H1 (cell line): ENCODE measurements at regions not wholly inside any gene's neighbourhood (a gene's known extent, or its start where the extent isn't known, plus 50 kb on each side); places are given as distances from the start of the nearest gene placed in this dataset.

Experiments
- CTCF ChIA-PET: fragments of 300-600 bp; sonication (Branson Sonifier 250); formaldehyde crosslinking; loops from one replicate; lab custom pipeline; 2021; ENCODE audit not compliant: partially characterized antibody; lab: Charles Lee
- POLR2A ChIA-PET: fragments of 300-600 bp; sonication (Branson Sonifier 250); formaldehyde crosslinking; loops from one replicate; lab custom pipeline; 2021; ENCODE audit warnings: inconsistent platforms; ENCODE audit not compliant: partially characterized antibody; lab: Charles Lee
- DNase-seq, 2 experiments: peaks; one replicate each; pipeline versions ENCODE4 v3.0.0 to v3.0.0-alpha.2; 2010 to 2022; ENCODE audit warnings: low spot score in 2 of 2, low read depth in 1 of 2, mixed read lengths in 1 of 2
- FAIRE-seq: peaks from 2 replicates; lab custom pipeline; 2011; peaks lifted over from hg19 to GRCh38; lab: Jason Lieb, UNC
- H2AFZ ChIP-seq: 2 replicates; pipeline ENCODE4 v1.8.1; 2012; ENCODE audit warnings: low read length, inconsistent platforms
- H2AK5ac ChIP-seq: 2 replicates; pipeline ENCODE4 v1.6.1; 2013; ENCODE audit warnings: low read depth, low read length
- H2BK120ac ChIP-seq: replicated peaks from 2 replicates; pipeline ENCODE3; 2013; ENCODE audit warnings: low read depth, low read length, inconsistent platforms
- H2BK12ac ChIP-seq: 2 replicates; pipeline ENCODE4 v1.6.1; 2013; ENCODE audit warnings: low read depth, low read length
- H2BK15ac ChIP-seq: 2 replicates; pipeline ENCODE4 v1.6.1; 2013; ENCODE audit warnings: low read length
- H2BK20ac ChIP-seq: 2 replicates; pipeline ENCODE4 v1.6.1; 2013; ENCODE audit warnings: low read length
- H2BK5ac ChIP-seq: 2 replicates; pipeline ENCODE4 v1.6.1; 2013; ENCODE audit warnings: low read depth, low read length
- H3K14ac ChIP-seq: 2 replicates; pipeline ENCODE4 v1.6.1; 2013; ENCODE audit warnings: inconsistent platforms; ENCODE audit not compliant: insufficient read length
- H3K18ac ChIP-seq: 2 replicates; pipeline ENCODE4 v1.6.1; 2013; ENCODE audit warnings: low read length; ENCODE audit errors: extremely low read depth
- H3K23ac ChIP-seq: 2 replicates; pipeline ENCODE4 v1.6.1; 2013; ENCODE audit warnings: inconsistent platforms; ENCODE audit not compliant: insufficient read length
- H3K23me2 ChIP-seq: 2 replicates; pipeline ENCODE4 v1.6.1; 2013; ENCODE audit warnings: low read depth, low read length
- H3K27ac ChIP-seq: 2 replicates; pipeline ENCODE4 v1.6.1; 2011; ENCODE audit warnings: low read depth, low read length, inconsistent platforms
- H3K27me3 ChIP-seq, 4 experiments: replicated peaks in 1 of 4; 1 replicate in 1 of 4; 2 replicates in 3 of 4; pipeline versions ENCODE4 v1.6.1 to v1.8.1; 2011 to 2013; ENCODE audit warnings: low read length in 3 of 4, mild to moderate bottlenecking in 3 of 4, inconsistent platforms in 2 of 4, mixed read lengths in 2 of 4, moderate library complexity in 1 of 4; ENCODE audit not compliant: control insufficient read depth in 3 of 4, insufficient read depth in 3 of 4; ENCODE audit errors: extremely low read depth in 1 of 4
- H3K36me3 ChIP-seq, 4 experiments: 2 replicates each; pipeline versions ENCODE4 v1.6.1 to v1.8.1; 2011 to 2013; ENCODE audit warnings: mild to moderate bottlenecking in 4 of 4, low read length in 3 of 4, moderate library complexity in 2 of 4, control low read depth in 1 of 4, inconsistent platforms in 1 of 4; ENCODE audit not compliant: insufficient read depth in 4 of 4, control insufficient read depth in 2 of 4
- H3K4ac ChIP-seq: replicated peaks from 2 replicates; pipeline ENCODE3; 2013; ENCODE audit warnings: low read length, low read depth, mixed read lengths, inconsistent platforms; ENCODE audit not compliant: insufficient read length
- H3K4me1 ChIP-seq, 4 experiments: replicated peaks in 1 of 4; 1 replicate in 1 of 4; 2 replicates in 3 of 4; pipeline versions ENCODE4 v1.6.1 to v1.8.1; 2011 to 2013; ENCODE audit warnings: low read length in 3 of 4, inconsistent platforms in 2 of 4, mixed read lengths in 1 of 4; ENCODE audit not compliant: insufficient read depth in 4 of 4, control insufficient read depth in 3 of 4
- H3K4me2 ChIP-seq, 2 experiments: 2 replicates each; pipeline versions ENCODE4 v1.6.1 to v1.8.1; 2011 to 2013; ENCODE audit warnings: low read depth in 2 of 2, low read length in 2 of 2, control low read depth in 1 of 2, inconsistent platforms in 1 of 2, mild to moderate bottlenecking in 1 of 2; ENCODE audit not compliant: insufficient read depth in 1 of 2
- H3K4me3 ChIP-seq, 4 experiments: fragments of 200-600, 300-600 bp in 1 of 4; sonication (generic), shearing (Covaris generic), sonication (Bioruptor Twin) in 1 of 4; 2 replicates each; pipeline versions ENCODE4 v1.5.1 to v1.8.1; 2011 to 2016; ENCODE audit warnings: low read length in 4 of 4, low read depth in 3 of 4, control low read depth in 2 of 4, inconsistent platforms in 2 of 4, mild to moderate bottlenecking in 2 of 4, mixed read lengths in 1 of 4, moderate library complexity in 1 of 4; ENCODE audit not compliant: insufficient read depth in 2 of 4; ENCODE audit errors: extremely low read depth in 1 of 4
- H3K56ac ChIP-seq: replicated peaks from 2 replicates; pipeline ENCODE3; 2013; ENCODE audit warnings: low read depth, mild to moderate bottlenecking, mixed read lengths, low read length, inconsistent platforms; ENCODE audit not compliant: insufficient read length
- H3K79me1 ChIP-seq: 2 replicates; pipeline ENCODE4 v1.6.1; 2013; ENCODE audit warnings: low read depth, low read length, control low read depth
- H3K79me2 ChIP-seq, 2 experiments: 2 replicates each; pipeline versions ENCODE4 v1.6.1 to v1.8.1; 2012 to 2013; ENCODE audit warnings: low read length in 2 of 2, mild to moderate bottlenecking in 2 of 2, inconsistent platforms in 1 of 2; ENCODE audit not compliant: insufficient read depth in 2 of 2, control insufficient read depth in 1 of 2
- H3K9ac ChIP-seq, 4 experiments: replicated peaks in 1 of 4; 1 replicate in 1 of 4; 2 replicates in 3 of 4; pipeline versions ENCODE4 v1.6.1 to v1.8.1; 2011 to 2013; ENCODE audit warnings: low read depth in 3 of 4, low read length in 3 of 4, control low read depth in 2 of 4, mild to moderate bottlenecking in 2 of 4, moderate library complexity in 2 of 4, inconsistent platforms in 1 of 4; ENCODE audit errors: extremely low read depth in 1 of 4
- H3K9me3 ChIP-seq, 2 experiments: 2 replicates each; pipeline versions ENCODE4 v1.6.1 to v1.8.1; 2012 to 2013; ENCODE audit warnings: mild to moderate bottlenecking in 2 of 2, moderate library complexity in 2 of 2, control low read depth in 1 of 2, inconsistent platforms in 1 of 2, low read depth in 1 of 2, low read length in 1 of 2, mixed read lengths in 1 of 2; ENCODE audit not compliant: insufficient read depth in 2 of 2
- H4K20me1 ChIP-seq, 2 experiments: replicated peaks in 1 of 2; 2 replicates each; pipeline versions ENCODE3 to v1.8.1; 2011 to 2013; ENCODE audit warnings: inconsistent platforms in 2 of 2, low read length in 2 of 2, mild to moderate bottlenecking in 1 of 2; ENCODE audit not compliant: insufficient read depth in 2 of 2, control insufficient read depth in 1 of 2
- H4K5ac ChIP-seq: 2 replicates; pipeline ENCODE4 v1.6.1; 2013; ENCODE audit warnings: low read length, low read depth, mixed read lengths, inconsistent platforms; ENCODE audit not compliant: insufficient read length
- H4K8ac ChIP-seq: 2 replicates; pipeline ENCODE4 v1.8.0; 2013; ENCODE audit warnings: mild to moderate bottlenecking, moderate library complexity, low read length, inconsistent platforms; ENCODE audit not compliant: insufficient read depth; ENCODE audit errors: extremely low read depth
- H4K91ac ChIP-seq: replicated peaks from 2 replicates; pipeline ENCODE3; 2013; ENCODE audit warnings: low read length, mixed read lengths, inconsistent platforms; ENCODE audit not compliant: insufficient read length
- JUND ChIP-seq: IDR thresholded peaks from 2 replicates; pipeline ENCODE4 v1.6.1; 2011; ENCODE audit warnings: mild to moderate bottlenecking, improper control_type of control experiment, low read length
- POLR2AphosphoS5 ChIP-seq: IDR thresholded peaks from 2 replicates; pipeline ENCODE4 v1.6.1; 2011; ENCODE audit warnings: low read depth, low read length
- RNF2 ChIP-seq: fragments of 200-900, 300-1000 bp; sonication (generic); IDR thresholded peaks from 2 replicates; pipeline ENCODE4 v1.7.1; 2016; ENCODE audit warnings: borderline replicate concordance, low read depth, mild to moderate bottlenecking, antibody characterized with exemption, low read length; ENCODE audit not compliant: poor library complexity, severe bottlenecking; ENCODE audit errors: missing control alignments
- WGBS, 2 experiments: shearing (Covaris generic) in 1 of 2; methylation state at CpG; one replicate each; pipeline versions ENCODE4 v1.1.6 to v1.1.7; 2013 to 2015; ENCODE audit warnings: low lambda C conversion rate in 2 of 2, mixed read lengths in 2 of 2, inconsistent platforms in 1 of 2, low coverage in 1 of 2, missing lambda C conversion rate in 1 of 2; ENCODE audit not compliant: insufficient replicate concordance in 2 of 2, insufficient coverage in 1 of 2, insufficient read length in 1 of 2; ENCODE audit errors: extremely low coverage in 1 of 2, missing lambda C conversion rate in 1 of 2; 5-methylcytosine and 5-hydroxymethylcytosine counted together

DNA sequence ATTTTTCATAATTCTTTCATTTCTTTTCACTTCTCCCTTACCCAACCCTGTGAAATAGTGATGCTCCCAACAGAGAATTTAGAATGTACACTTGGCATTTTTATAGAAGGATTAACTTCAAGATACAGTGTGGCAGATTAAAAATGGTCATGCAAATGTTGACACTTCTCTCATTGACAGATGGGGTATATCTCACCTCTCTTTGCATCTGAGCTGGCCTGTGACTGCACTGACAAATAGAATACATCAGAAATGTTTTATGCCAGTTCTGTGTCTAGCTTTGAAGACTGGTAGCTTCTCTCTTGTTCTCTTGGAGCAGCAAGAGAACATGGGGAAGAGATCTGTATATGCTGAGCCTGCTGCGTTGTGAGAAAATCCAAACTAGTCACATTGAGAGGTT, 949.6 kb downstream of the CDH11 start:
- Histone ChIP-seq H3K18ac (no peak overlapping the region), H3K27me3 (no peaks in the 10 kb centered on the region), H3K4me1 (no peaks in the 10 kb centered on the region), H3K9ac (no peak overlapping the region), H2AFZ (0 out of 2 replicates have a peak overlapping the region, but pooled peaks have one; percentile 1), H3K79me1 (no peaks in the 10 kb centered on the region), H3K4me2 (no peak overlapping the region), H2BK15ac (no peak overlapping the region), H3K9me3 (no peaks in the 10 kb centered on the region), H4K8ac (no peak overlapping the region), H3K36me3 (no peaks in the 10 kb centered on the region), H3K4me3 (no peak overlapping the region), H3K23me2 (no peaks in the 10 kb centered on the region), H3K79me2 (no peaks in the 10 kb centered on the region), H4K5ac (no peak overlapping the region), H3K14ac (no peak overlapping the region), H2BK5ac (no peak overlapping the region), H2BK12ac (no peak overlapping the region), H3K27ac (no peak overlapping the region), H4K91ac (no peak overlapping the region), H2BK120ac (no peak overlapping the region), H4K20me1 (no peaks in the 10 kb centered on the region), H3K23ac (no peak overlapping the region), H2BK20ac (no peak overlapping the region), H3K4ac (no peak overlapping the region), H2AK5ac (no peak overlapping the region), H3K56ac (no peak overlapping the region)
- POLR2A ChIA-PET: no interaction called here
- DNase-seq (no peak), FAIRE-seq (no peak)
- WGBS, 2 experiments: 91% methylated on average over 1 of the region's 1 CpG; no CpG with 5 or more reads in 1 of the 2 experiments
- TF ChIP-seq RNF2 (no peak), JUND (no peak), POLR2AphosphoS5 (no peak)
- CTCF ChIA-PET: interaction anchor here (0.6 kb wide), 1 partner anchor 444 kb away, joined by 3 read pairs; no protein-coding TSS in a partner anchor
